ENCODE measurements at regions not wholly inside any gene's neighbourhood (a gene's known extent, or its start where the extent isn't known, plus 50 kb on each side); places are given as distances from the start of the nearest gene placed in this dataset.
"Not testable (repeated sequence)": the region's sequence is repeated elsewhere in the genome, so short reads cannot be mapped to it uniquely, and the experiment has no call there.

- no peaks in the 10 kb centered on the region for H3K36me3 ChIP-seq (ENCODE audit: low read depth)
- DNase-seq (no peak), ATAC-seq (no peak)
- intact Hi-C loops (cut with DNase I, micrococcal nuclease): no loop called here
- TF ChIP-seq, protein P1, sequence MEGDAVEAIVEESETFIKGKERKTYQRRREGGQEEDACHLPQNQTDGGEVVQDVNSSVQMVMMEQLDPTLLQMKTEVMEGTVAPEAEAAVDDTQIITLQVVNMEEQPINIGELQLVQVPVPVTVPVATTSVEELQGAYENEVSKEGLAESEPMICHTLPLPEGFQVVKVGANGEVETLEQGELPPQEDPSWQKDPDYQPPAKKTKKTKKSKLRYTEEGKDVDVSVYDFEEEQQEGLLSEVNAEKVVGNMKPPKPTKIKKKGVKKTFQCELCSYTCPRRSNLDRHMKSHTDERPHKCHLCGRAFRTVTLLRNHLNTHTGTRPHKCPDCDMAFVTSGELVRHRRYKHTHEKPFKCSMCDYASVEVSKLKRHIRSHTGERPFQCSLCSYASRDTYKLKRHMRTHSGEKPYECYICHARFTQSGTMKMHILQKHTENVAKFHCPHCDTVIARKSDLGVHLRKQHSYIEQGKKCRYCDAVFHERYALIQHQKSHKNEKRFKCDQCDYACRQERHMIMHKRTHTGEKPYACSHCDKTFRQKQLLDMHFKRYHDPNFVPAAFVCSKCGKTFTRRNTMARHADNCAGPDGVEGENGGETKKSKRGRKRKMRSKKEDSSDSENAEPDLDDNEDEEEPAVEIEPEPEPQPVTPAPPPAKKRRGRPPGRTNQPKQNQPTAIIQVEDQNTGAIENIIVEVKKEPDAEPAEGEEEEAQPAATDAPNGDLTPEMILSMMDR (IDR thresholded peaks at IDR 0.05): no peak
- H3K4me3 ChIP-seq: no peak overlapping the region
- H3K9me3 ChIP-seq: no peaks in the 10 kb centered on the region
- H3K4me1 ChIP-seq (ENCODE audit: low read depth): no peaks in the 10 kb centered on the region
Observed at GRCh38 chr6:126667071-126667470, 327.2 kb downstream of the CENPW start.

GRCh38 chr6:126667728-126668127 is 327.8 kb downstream of the CENPW start:
- TF ChIP-seq, protein P1 (IDR thresholded peaks at IDR 0.05): no peak
- DNase-seq (no peak), ATAC-seq (no peak)
- intact Hi-C loops (cut with DNase I, micrococcal nuclease): no loop called here
- H3K4me1 ChIP-seq (ENCODE audit: low read depth): no peaks in the 10 kb centered on the region
- no peak overlapping the region for H3K4me3 ChIP-seq
- no peaks in the 10 kb centered on the region for H3K9me3 ChIP-seq
- H3K36me3 ChIP-seq (ENCODE audit: low read depth): no peaks in the 10 kb centered on the region

GRCh38 chr6:126672649-126673048 is 332.7 kb downstream of the CENPW start:
- no peak for ATAC-seq
- no peak for DNase-seq
- Histone ChIP-seq H3K4me1 (ENCODE audit: low read depth) (peaks cover 2% of the 10 kb centered on the region), H3K9me3 (no peaks in the 10 kb centered on the region), H3K36me3 (ENCODE audit: low read depth) (no peaks in the 10 kb centered on the region), H3K4me3 (no peak overlapping the region)
- TF ChIP-seq, protein P1 (IDR thresholded peaks at IDR 0.05): no peak
- intact Hi-C loops (cut with DNase I, micrococcal nuclease): no loop called here

- H3K4me1 ChIP-seq (ENCODE audit: low read depth); H3K9me3 ChIP-seq; H3K36me3 ChIP-seq (ENCODE audit: low read depth); DNase-seq; H3K4me3 ChIP-seq; ATAC-seq; intact Hi-C loops (cut with DNase I, micrococcal nuclease): not testable (repeated sequence)
Observed at GRCh38 chr6:126673749-126674148, 333.8 kb downstream of the CENPW start.

DNA sequence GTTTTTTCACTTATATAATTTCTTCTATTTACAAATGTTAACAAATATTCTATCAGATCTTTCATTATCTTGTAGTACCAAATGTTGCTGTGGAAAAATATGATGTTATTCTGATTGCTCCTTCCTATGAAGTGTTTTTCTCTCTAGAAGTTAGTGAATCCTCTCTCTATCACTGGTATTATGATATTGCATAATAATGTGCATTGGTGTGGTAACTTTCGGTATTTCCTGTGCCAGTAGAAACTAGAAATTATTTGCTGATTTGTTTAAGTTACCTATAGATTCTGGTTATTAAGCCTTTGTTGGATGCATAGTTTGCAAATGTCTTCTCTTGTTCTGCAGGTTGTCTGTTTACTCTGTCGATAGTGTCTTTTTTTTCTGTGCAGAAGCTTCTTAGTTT is 342.5 kb downstream of the CENPW start:
- H3K4me3 ChIP-seq: no peak overlapping the region
- no peaks in the 10 kb centered on the region for H3K4me1 ChIP-seq (ENCODE audit: low read depth)
- ATAC-seq (no peak), DNase-seq (no peak)
- no peaks in the 10 kb centered on the region for H3K9me3 ChIP-seq
- TF ChIP-seq, protein P1 (IDR thresholded peaks at IDR 0.05): no peak
- H3K36me3 ChIP-seq (ENCODE audit: low read depth): no peaks in the 10 kb centered on the region
- intact Hi-C loops (cut with DNase I, micrococcal nuclease): no loop called here

- intact Hi-C loops (cut with DNase I, micrococcal nuclease): no loop called here
- Histone ChIP-seq H3K4me3 (no peak overlapping the region), H3K9me3 (no peaks in the 10 kb centered on the region), H3K4me1 (ENCODE audit: low read depth) (no peaks in the 10 kb centered on the region), H3K36me3 (ENCODE audit: low read depth) (no peaks in the 10 kb centered on the region)
- DNase-seq (no peak), ATAC-seq (no peak)
- TF ChIP-seq, protein P1 (IDR thresholded peaks at IDR 0.05): no peak
Observed at GRCh38 chr6:126685182-126685581, 345.3 kb downstream of the CENPW start.
